K562 (cell line): ENCODE measurements at regions not wholly inside any gene's neighbourhood (a gene's known extent, or its start where the extent isn't known, plus 50 kb on each side); places are given as distances from the start of the nearest gene placed in this dataset.

Experiments used
- ATAC-seq: fragments of 200-7000 bp; cut with Tn5 transposase; 3 replicates; pipeline ENCODE4 v1.9.1; 2020; ENCODE audit warnings: moderate library complexity
- BruUV-seq: library from RNA; stranded (reverse); fragments of 400-500 nt; replicated peaks from 2 replicates; lab custom pipeline; 2021; lab: Mats Ljungman, UMichigan
- CTCF ChIA-PET: fragments of 300-600 bp; formaldehyde crosslinking; extraction: SDS; loops from one replicate; lab custom pipeline; 2021; ENCODE audit warnings: low intra/inter-chr PET ratio; lab: Yijun Ruan, JAX
- POLR2A ChIA-PET: fragments of 300-600, 350-650 bp; sonication (Branson Sonifier 250); formaldehyde crosslinking; extraction: SDS; loops from one replicate; lab custom pipeline; 2021; ENCODE audit warnings: antibody characterized with exemption, inconsistent platforms; lab: Yijun Ruan, JAX
- DNase-seq, 4 experiments: peaks; one replicate each; pipeline versions ENCODE4 v3.0.0 to v3.0.0-alpha.2; 2011 to 2018; ENCODE audit warnings: low spot score in 3 of 4, mixed read lengths in 3 of 4; ENCODE audit errors: extremely low read depth in 1 of 4
- FAIRE-seq: peaks from 2 replicates; lab custom pipeline; 2011; peaks lifted over from hg19 to GRCh38; lab: Jason Lieb, UNC
- H2AFZ ChIP-seq: 2 replicates; pipeline ENCODE4 v1.6.0; 2011; ENCODE audit warnings: low read depth, low read length, control low read depth, inconsistent platforms
- H3K27ac ChIP-seq: fragments of 200-600 bp; 3 replicates; pipeline ENCODE4 v1.8.0; 2011; ENCODE audit warnings: low read depth, mild to moderate bottlenecking, control low read depth, inconsistent platforms, low read length, moderate library complexity, mixed read lengths; ENCODE audit errors: extremely low read depth
- H3K27me3 ChIP-seq, 2 experiments: fragments of 300-600 bp in 1 of 2; 2 replicates in 1 of 2; 3 replicates in 1 of 2; pipeline versions ENCODE4 v1.6.0 to v1.8.0; 2011; ENCODE audit warnings: inconsistent platforms in 2 of 2, low read length in 2 of 2, mild to moderate bottlenecking in 1 of 2, mixed read lengths in 1 of 2, moderate library complexity in 1 of 2; ENCODE audit not compliant: control insufficient read depth in 2 of 2, insufficient read depth in 2 of 2
- H3K36me3 ChIP-seq: fragments of 300-600 bp; 3 replicates; pipeline ENCODE4 v1.8.0; 2011; ENCODE audit warnings: mild to moderate bottlenecking, low read length, inconsistent platforms; ENCODE audit not compliant: control insufficient read depth, insufficient read depth
- H3K4me1 ChIP-seq, 2 experiments: fragments of 200-600 bp in 1 of 2; replicated peaks in 1 of 2; 2 replicates in 1 of 2; 3 replicates in 1 of 2; pipeline versions ENCODE4 v1.5.1 to v1.8.0; 2011; ENCODE audit warnings: inconsistent platforms in 2 of 2, low read length in 2 of 2, mild to moderate bottlenecking in 1 of 2, mixed read lengths in 1 of 2, moderate library complexity in 1 of 2; ENCODE audit not compliant: control insufficient read depth in 2 of 2, insufficient read depth in 2 of 2
- H3K4me2 ChIP-seq: 2 replicates; pipeline ENCODE4 v1.6.1; 2011; ENCODE audit warnings: low read length, control low read depth, inconsistent platforms, mixed read lengths; ENCODE audit not compliant: insufficient read depth
- H3K4me3 ChIP-seq: fragments of 200-600 bp; sonication (generic), shearing (Covaris generic); 2 replicates; pipeline ENCODE4 v1.5.1; 2016; ENCODE audit warnings: control low read depth, inconsistent platforms
- H3K79me2 ChIP-seq: fragments of 200-600 bp; 3 replicates; pipeline ENCODE4 v1.8.0; 2011; ENCODE audit warnings: low read length, inconsistent platforms; ENCODE audit not compliant: control insufficient read depth, insufficient read depth
- H3K9ac ChIP-seq, 2 experiments: 2 replicates each; pipeline versions ENCODE4 v1.6.0 to v1.6.1; 2011; ENCODE audit warnings: low read depth in 2 of 2, low read length in 2 of 2, control low read depth in 1 of 2, inconsistent platforms in 1 of 2, mild to moderate bottlenecking in 1 of 2, mixed read lengths in 1 of 2; ENCODE audit not compliant: insufficient read depth in 1 of 2
- H3K9me1 ChIP-seq: one replicate; pipeline ENCODE4 v1.6.0; 2011; ENCODE audit warnings: inconsistent platforms, mild to moderate bottlenecking, low read length, moderate library complexity; ENCODE audit not compliant: control insufficient read depth, insufficient read depth
- H3K9me3 ChIP-seq: replicated peaks from 2 replicates; pipeline ENCODE4 v1.5.1; 2011; ENCODE audit warnings: low read depth, low read length, inconsistent platforms; ENCODE audit not compliant: control insufficient read depth, insufficient read depth
- H4K20me1 ChIP-seq: replicated peaks from 2 replicates; pipeline ENCODE4 v1.6.1; 2011; ENCODE audit warnings: low read length, inconsistent platforms, mixed read lengths; ENCODE audit not compliant: control insufficient read depth, insufficient read depth
- BRF1 ChIP-seq: IDR thresholded peaks from 3 replicates; pipeline ENCODE4 v1.6.1; 2011; ENCODE audit warnings: borderline replicate concordance, mild to moderate bottlenecking; ENCODE audit not compliant: insufficient read length; ENCODE audit errors: extremely low read depth
- CEBPB ChIP-seq: fragments of 450-650 bp; IDR thresholded peaks from 2 replicates; pipeline ENCODE4 v1.6.1; 2016; ENCODE audit warnings: missing genetic modification characterization, missing compliant biosample characterization
- CHD1 ChIP-seq: fragments of 200-600 bp; sonication (generic); IDR thresholded peaks from one replicate; pipeline ENCODE4 v1.6.1; 2012; ENCODE audit warnings: mild to moderate bottlenecking, moderate library complexity, low read length, inconsistent platforms
- CHD4 ChIP-seq: fragments of 200-600 bp; sonication (generic); IDR thresholded peaks from 3 replicates; pipeline ENCODE4 v1.6.1; 2012; ENCODE audit warnings: low read depth, mild to moderate bottlenecking, mixed read lengths, low read length, inconsistent platforms; ENCODE audit not compliant: insufficient read depth, insufficient replicate concordance, poor library complexity, severe bottlenecking
- CSDE1 ChIP-seq, 2 experiments: fragments of 450-650 bp; IDR thresholded peaks; 2 replicates each; pipeline ENCODE4 v1.6.1; 2016; ENCODE audit warnings: mild to moderate bottlenecking in 1 of 2
- CTBP1 ChIP-seq: fragments of 450-650 bp; IDR thresholded peaks from 2 replicates; pipeline ENCODE4 v1.6.1; 2016; ENCODE audit warnings: borderline replicate concordance
- GMEB1 ChIP-seq: fragments of 250-450 bp; sonication (Bioruptor Pico); IDR thresholded peaks from 2 replicates; pipeline ENCODE4 v1.4.0; 2020; ENCODE audit warnings: mild to moderate bottlenecking
- HDAC3 ChIP-seq: fragments of 450-650 bp; IDR thresholded peaks from 2 replicates; pipeline ENCODE4 v1.6.1; 2018; ENCODE audit warnings: borderline replicate concordance, mild to moderate bottlenecking, moderate library complexity; ENCODE audit not compliant: partially characterized antibody
- IFI16 ChIP-seq: fragments of 250-450 bp; sonication (Bioruptor Pico); IDR thresholded peaks from 2 replicates; pipeline ENCODE4 v2.1.2; 2022; ENCODE audit warnings: mild to moderate bottlenecking, inconsistent platforms
- KAT7 ChIP-seq: sonication (generic); formaldehyde crosslinking; IDR thresholded peaks from 2 replicates; pipeline ENCODE4 v1.8.0; 2022; ENCODE audit warnings: missing genetic modification reagents, mild to moderate bottlenecking, borderline replicate concordance
- MXI1 ChIP-seq: IDR thresholded peaks from 2 replicates; pipeline ENCODE4 v1.6.1; 2011; ENCODE audit warnings: low read depth, mild to moderate bottlenecking, improper control_type of control experiment, low read length
- NR2C2 ChIP-seq, 2 experiments: fragments of 200-800 bp in 1 of 2; sonication (Bioruptor generic) in 1 of 2; sonication (generic) in 1 of 2; formaldehyde crosslinking in 1 of 2; IDR thresholded peaks; 2 replicates each; pipeline versions ENCODE4 v1.6.1 to v1.8.0; 2016 to 2022; ENCODE audit warnings: mild to moderate bottlenecking in 1 of 2, missing compliant biosample characterization in 1 of 2, missing genetic modification characterization in 1 of 2, missing genetic modification reagents in 1 of 2
- SIN3A ChIP-seq, 2 experiments: fragments of 150-350 bp in 1 of 2; IDR thresholded peaks; 2 replicates each; pipeline ENCODE4 v1.6.1; 2011 to 2016; ENCODE audit warnings: borderline replicate concordance in 2 of 2, low read depth in 2 of 2, low read length in 2 of 2, mild to moderate bottlenecking in 2 of 2, moderate library complexity in 2 of 2; ENCODE audit not compliant: control insufficient read depth in 1 of 2
- SRSF7 ChIP-seq: fragments of 200-400 bp; formaldehyde crosslinking; optimal IDR thresholded peaks from 2 replicates; pipeline ENCODE3; 2017; ENCODE audit warnings: mild to moderate bottlenecking, low read depth, low read length
- TFE3 ChIP-seq: fragments of 450-650 bp; formaldehyde crosslinking; IDR thresholded peaks from 2 replicates; pipeline ENCODE4 v1.4.0; 2020; ENCODE audit warnings: mild to moderate bottlenecking, mixed read lengths
- ZKSCAN1 ChIP-seq: fragments of 150-350 bp; IDR thresholded peaks from 2 replicates; pipeline ENCODE4 v1.6.1; 2016; ENCODE audit warnings: low read depth, low read length
- ZNF133 ChIP-seq: fragments of 250-450 bp; sonication (Bioruptor Pico); IDR thresholded peaks from 2 replicates; pipeline ENCODE4 v1.4.0; 2020; ENCODE audit warnings: mild to moderate bottlenecking
- ZNF431 ChIP-seq: sonication (generic); formaldehyde crosslinking; IDR thresholded peaks from 2 replicates; pipeline ENCODE4 v1.8.0; 2022; ENCODE audit warnings: mild to moderate bottlenecking, missing genetic modification reagents
- WGBS: fragments of 100-300 bp; shearing (Covaris generic); methylation state at CpG from one replicate; pipeline ENCODE4 v1.1.6; 2016; ENCODE audit warnings: low coverage, mixed read lengths; ENCODE audit not compliant: insufficient coverage; ENCODE audit errors: missing lambda C conversion rate; 5-methylcytosine and 5-hydroxymethylcytosine counted together
- in situ Hi-C: fragments of 300-500 bp; cut with MboI; formaldehyde crosslinking; loops from 4 replicates; pipeline ENCODE4 v1.15.0; 2018; ENCODE audit warnings: inconsistent platforms, mixed read lengths
- intact Hi-C: fragments of 100-400 bp; cut with micrococcal nuclease; formaldehyde crosslinking; loops from 2 replicates; pipeline ENCODE4 v1.14.2; 2022

GRCh38 chr15:96079041-96079440 is 251.5 kb upstream of the NR2F2 start:
- TF ChIP-seq CEBPB (no peak), SIN3A (IDR thresholded peaks at IDR 0.05; ENCODE audit: borderline replicate concordance in 2 of 2, control insufficient read depth in 1 of 2, low read depth in 2 of 2, low read length in 2 of 2) (no peak), BRF1 (no peak), CTBP1 (no peak), SRSF7 (no peak), ZNF431 (CRISPR knock-in tag) (no peak), HDAC3 (no peak), ZNF133 (CRISPR knock-in tag) (no peak), ZKSCAN1 (no peak), CSDE1 (IDR thresholded peaks at IDR 0.05) (no peak), CHD4 (no peak), KAT7 (CRISPR knock-in tag) (no peak), NR2C2 (CRISPR knock-in tag; IDR thresholded peaks at IDR 0.05) (no peak), NR2C2 (tag; IDR thresholded peaks at IDR 0.05) (no peak), GMEB1 (no peak), MXI1 (no peak), CHD1 (no peak), TFE3 (CRISPR knock-in tag) (no peak), IFI16 (CRISPR knock-in tag) (no peak)
- TF ChIP-seq, all 486 proteins: peak for 0
- Histone ChIP-seq H3K36me3 (no peaks in the 10 kb centered on the region), H3K4me3 (no peak overlapping the region), H3K9me1 (no peaks in the 10 kb centered on the region), H3K9me3 (no peaks in the 10 kb centered on the region), H3K4me2 (no peak overlapping the region), H3K27ac (no peak overlapping the region), H2AFZ (no peak overlapping the region), H3K27me3 (no peaks in the 10 kb centered on the region), H3K9ac (no peak overlapping the region), H3K4me1 (no peaks in the 10 kb centered on the region), H4K20me1 (no peaks in the 10 kb centered on the region), H3K79me2 (no peaks in the 10 kb centered on the region)
- FAIRE-seq (no peak), ATAC-seq (no peak), DNase-seq (no peak)
- ChIA-PET POLR2A (no interaction called here), CTCF (no interaction called here)
- intact Hi-C loops (loop anchor here (10.0 kb wide), 1 partner anchor 246 kb away; no protein-coding TSS in a partner anchor), in situ Hi-C loops (no loop called here)
- WGBS = 66% methylated on average over 3 of the region's 4 CpGs
- no TSS peak for BruUV-seq
